HFF-Myc (cell line): ENCODE measurements at regions not wholly inside any gene's neighbourhood (a gene's known extent, or its start where the extent isn't known, plus 50 kb on each side); places are given as distances from the start of the nearest gene placed in this dataset.
"Not testable (repeated sequence)": the region's sequence is repeated elsewhere in the genome, so short reads cannot be mapped to it uniquely, and the experiment has no call there.

Source experiments
- DNase-seq: peaks from one replicate; pipeline ENCODE4 v3.0.0-alpha.2; 2011; ENCODE audit warnings: low read depth; ENCODE audit errors: extremely low read depth
- H3K4me3 ChIP-seq: replicated peaks from 2 replicates; pipeline ENCODE4 v1.5.1; 2011; ENCODE audit warnings: low read depth, mild to moderate bottlenecking, control low read depth, low read length
- TF ChIP-seq, protein P1 (sequence below): IDR thresholded peaks from 2 replicates; pipeline ENCODE4 v1.5.1; 2012; ENCODE audit warnings: mild to moderate bottlenecking, low read depth, low read length, control low read depth; ENCODE audit errors: missing control alignments

DNA sequence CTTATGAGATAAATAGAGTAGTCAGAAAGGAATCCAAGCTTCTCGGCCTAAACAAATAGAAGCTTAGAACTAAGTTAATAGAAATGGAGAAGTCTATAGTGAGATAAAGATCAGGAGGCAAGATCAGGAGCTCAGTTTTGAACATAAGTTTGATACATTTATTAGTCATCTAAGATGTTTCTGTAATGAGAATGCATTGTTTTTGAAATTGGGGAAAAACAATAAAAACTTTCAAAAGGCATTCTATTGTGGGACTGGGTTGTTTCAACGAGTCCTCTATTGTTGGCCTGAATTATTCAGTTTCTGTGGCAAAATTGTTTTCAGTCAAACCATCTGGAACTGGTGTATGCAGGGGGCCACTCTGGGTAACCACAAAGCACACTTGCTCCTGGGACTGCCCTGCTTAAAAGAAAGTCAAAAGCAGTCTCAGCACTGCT lies 181.0 kb upstream of the CLINT1 start:
- H3K4me3 ChIP-seq = no peak overlapping the region
- TF ChIP-seq, protein P1, sequence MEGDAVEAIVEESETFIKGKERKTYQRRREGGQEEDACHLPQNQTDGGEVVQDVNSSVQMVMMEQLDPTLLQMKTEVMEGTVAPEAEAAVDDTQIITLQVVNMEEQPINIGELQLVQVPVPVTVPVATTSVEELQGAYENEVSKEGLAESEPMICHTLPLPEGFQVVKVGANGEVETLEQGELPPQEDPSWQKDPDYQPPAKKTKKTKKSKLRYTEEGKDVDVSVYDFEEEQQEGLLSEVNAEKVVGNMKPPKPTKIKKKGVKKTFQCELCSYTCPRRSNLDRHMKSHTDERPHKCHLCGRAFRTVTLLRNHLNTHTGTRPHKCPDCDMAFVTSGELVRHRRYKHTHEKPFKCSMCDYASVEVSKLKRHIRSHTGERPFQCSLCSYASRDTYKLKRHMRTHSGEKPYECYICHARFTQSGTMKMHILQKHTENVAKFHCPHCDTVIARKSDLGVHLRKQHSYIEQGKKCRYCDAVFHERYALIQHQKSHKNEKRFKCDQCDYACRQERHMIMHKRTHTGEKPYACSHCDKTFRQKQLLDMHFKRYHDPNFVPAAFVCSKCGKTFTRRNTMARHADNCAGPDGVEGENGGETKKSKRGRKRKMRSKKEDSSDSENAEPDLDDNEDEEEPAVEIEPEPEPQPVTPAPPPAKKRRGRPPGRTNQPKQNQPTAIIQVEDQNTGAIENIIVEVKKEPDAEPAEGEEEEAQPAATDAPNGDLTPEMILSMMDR = no peak
- no peak for DNase-seq

DNA sequence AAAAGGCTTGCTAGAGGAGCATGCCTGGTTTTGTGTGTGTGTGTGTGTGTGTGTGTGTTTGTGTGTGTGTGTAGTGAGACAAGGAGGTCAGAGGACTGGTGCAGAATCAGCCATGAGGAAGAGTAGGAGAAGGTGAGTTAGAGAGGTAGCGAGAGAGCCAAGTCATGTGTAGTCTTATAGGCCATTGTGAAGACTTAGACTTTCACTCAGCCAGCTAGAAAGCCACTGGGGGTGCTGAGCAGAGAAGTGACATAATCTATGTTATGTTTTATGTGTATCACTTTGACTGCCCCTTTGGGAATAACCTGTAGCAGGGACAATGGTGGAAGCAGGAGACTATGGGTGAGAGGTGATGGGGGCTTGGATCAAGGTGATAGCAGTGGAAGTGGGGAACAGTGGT lies 180.5 kb upstream of the CLINT1 start:
- H3K4me3 ChIP-seq = no peak overlapping the region
- DNase-seq = no peak
- TF ChIP-seq, protein P1 = no peak

DNA sequence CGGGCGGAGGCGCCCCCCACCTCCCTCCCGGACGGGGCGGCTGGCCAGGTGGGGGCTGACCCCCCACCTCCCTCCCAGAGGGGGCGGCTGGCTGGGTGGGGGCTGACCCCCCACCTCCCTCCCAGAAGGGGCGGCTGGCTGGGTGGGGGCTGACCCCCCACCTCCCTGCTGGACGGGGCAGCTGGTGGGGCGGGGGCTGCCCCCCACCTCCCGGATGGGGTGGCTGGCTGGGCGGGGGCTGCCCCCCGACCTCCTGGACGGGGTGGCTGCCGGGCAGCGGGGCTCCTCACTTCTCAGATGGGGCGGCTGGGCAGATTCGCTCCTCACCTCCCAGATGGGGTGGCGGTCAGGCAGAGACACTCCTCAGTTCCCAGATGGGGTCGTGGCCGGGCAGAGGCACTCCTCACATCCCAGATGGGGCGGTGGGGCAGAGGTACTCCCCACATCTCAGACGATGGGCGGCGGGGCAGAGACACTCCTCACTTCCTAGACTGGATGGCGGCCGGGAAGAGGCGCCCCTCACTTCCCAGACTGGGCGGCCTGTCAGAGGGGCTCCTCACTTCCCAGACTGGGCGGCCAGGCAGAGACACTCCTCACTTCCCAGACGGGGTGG lies 178.1 kb upstream of the CLINT1 start:
- H3K4me3 ChIP-seq, DNase-seq: not testable (repeated sequence)

DNA sequence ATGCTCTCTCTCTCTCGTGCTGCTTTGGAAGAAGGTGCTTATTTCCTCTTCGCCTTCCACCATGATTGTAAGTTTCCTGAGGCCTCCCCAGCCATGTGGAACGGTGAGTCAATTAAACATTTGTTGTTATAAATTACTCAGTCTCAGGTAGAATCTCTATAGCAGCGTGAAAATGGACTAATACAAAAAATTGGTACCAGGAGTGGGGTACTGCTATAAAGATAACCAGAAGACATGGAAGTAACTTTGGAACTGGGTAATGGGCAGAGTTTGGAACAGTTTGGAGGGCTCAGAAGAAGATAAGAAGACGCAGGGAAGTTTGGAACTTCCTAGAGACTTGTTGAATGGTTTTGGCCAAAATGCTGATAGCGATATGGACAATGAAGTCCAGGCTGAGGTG lies 175.6 kb upstream of the CLINT1 start:
- not testable (repeated sequence) for H3K4me3 ChIP-seq

DNA sequence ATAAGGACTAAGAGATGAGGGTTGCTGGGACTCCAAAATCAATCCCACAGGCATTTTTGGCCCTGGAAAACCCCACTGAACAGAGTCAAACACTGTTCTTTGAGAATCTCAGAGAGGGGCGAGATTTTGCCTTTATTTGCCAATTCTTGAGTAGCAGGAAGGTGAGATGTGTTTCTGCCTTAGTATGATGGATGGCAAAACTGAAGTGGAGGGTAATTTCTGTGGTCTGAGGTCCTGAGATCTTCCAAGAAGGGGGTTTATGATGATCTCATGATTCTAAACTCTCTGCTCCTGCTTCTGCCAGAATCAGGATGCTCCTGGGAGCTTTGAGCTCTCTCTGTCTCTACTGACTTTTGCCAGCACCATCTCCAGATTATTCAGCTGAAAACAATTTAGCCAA lies 174.8 kb upstream of the CLINT1 start:
- no peak for DNase-seq
- H3K4me3 ChIP-seq = no peak overlapping the region
- TF ChIP-seq, protein P1 = no peak

More for the DNA sequence above, 175.6 kb upstream of the CLINT1 start:
- DNase-seq = not testable (repeated sequence)

DNA sequence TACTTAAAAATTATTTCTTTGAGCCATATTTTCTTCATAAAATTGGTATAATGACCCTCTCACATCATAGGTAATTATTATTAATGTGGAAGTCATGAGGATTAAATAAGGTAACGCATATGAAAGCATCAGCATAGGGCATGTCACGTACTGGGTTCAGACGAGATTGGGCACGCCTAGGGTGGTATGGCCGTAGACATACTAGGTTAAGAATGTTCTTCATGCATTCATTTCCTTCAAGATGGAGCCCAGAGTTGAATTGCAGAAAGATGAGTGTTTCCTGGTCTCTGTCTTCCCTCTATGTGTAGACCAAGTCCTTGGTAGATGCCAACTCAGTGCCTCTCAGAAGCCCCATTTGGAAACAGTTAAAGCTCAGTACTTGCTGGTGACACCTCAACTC lies 174.1 kb upstream of the CLINT1 start:
- TF ChIP-seq, protein P1 = no peak
- no peak for DNase-seq
- H3K4me3 ChIP-seq = no peak overlapping the region

DNA sequence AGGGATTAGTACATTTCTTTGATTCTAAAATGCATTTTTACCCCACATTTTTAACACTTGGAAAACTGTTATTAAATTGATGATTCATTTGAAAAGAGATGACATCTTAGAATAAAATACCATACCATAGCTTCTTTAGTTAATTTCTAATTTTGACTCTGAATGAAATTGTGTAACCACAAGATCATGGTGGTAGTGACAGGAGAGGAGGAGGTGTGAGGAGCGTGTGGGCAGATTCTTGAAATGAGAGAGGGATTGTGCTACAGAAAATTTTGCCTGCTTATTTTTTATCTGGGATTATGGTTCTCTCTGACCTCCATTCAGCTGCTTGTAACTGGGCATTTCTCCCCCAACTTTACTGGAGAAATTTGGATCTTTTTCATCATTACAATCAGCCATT lies 173.3 kb upstream of the CLINT1 start:
- H3K4me3 ChIP-seq = no peak overlapping the region
- DNase-seq = no peak
- TF ChIP-seq, protein P1 = no peak
